AG04450 (cell line): ENCODE measurements at regions not wholly inside any gene's neighbourhood (a gene's known extent, or its start where the extent isn't known, plus 50 kb on each side); places are given as distances from the start of the nearest gene placed in this dataset.

Experiments
- CTCF ChIA-PET: fragments of 300-600, 350-600 bp; formaldehyde crosslinking; extraction: SDS; loops from one replicate; lab custom pipeline; 2022; ENCODE audit warnings: antibody characterized with exemption, inconsistent platforms; lab: Charles Lee
- POLR2A ChIA-PET: fragments of 350-600 bp; formaldehyde crosslinking; extraction: SDS; loops from one replicate; lab custom pipeline; 2021; ENCODE audit warnings: antibody characterized with exemption, inconsistent platforms; lab: Yijun Ruan, JAX
- DNase-seq: peaks from one replicate; pipeline ENCODE4 v3.0.0-alpha.2; 2011; ENCODE audit warnings: low read depth, low spot score
- H3K27ac ChIP-seq: one replicate; pipeline ENCODE4 v1.5.1; 2012; ENCODE audit warnings: low read depth, low read length, control low read depth
- H3K27me3 ChIP-seq: one replicate; pipeline ENCODE4 v1.6.0; 2012; ENCODE audit warnings: low read length; ENCODE audit not compliant: control insufficient read depth, insufficient read depth
- H3K4me3 ChIP-seq: 2 replicates; pipeline ENCODE4 v1.5.1; 2011; ENCODE audit warnings: mild to moderate bottlenecking, low read depth, low read length, control low read depth
- H3K9me3 ChIP-seq: 2 replicates; pipeline ENCODE4 v1.5.1; 2012; ENCODE audit warnings: low read length; ENCODE audit not compliant: control insufficient read depth, insufficient read depth
- TF ChIP-seq, protein P1 (sequence below): IDR thresholded peaks from 2 replicates; pipeline ENCODE4 v1.5.1; 2011; ENCODE audit warnings: low read depth, low read length, control low read depth, inconsistent platforms

DNA sequence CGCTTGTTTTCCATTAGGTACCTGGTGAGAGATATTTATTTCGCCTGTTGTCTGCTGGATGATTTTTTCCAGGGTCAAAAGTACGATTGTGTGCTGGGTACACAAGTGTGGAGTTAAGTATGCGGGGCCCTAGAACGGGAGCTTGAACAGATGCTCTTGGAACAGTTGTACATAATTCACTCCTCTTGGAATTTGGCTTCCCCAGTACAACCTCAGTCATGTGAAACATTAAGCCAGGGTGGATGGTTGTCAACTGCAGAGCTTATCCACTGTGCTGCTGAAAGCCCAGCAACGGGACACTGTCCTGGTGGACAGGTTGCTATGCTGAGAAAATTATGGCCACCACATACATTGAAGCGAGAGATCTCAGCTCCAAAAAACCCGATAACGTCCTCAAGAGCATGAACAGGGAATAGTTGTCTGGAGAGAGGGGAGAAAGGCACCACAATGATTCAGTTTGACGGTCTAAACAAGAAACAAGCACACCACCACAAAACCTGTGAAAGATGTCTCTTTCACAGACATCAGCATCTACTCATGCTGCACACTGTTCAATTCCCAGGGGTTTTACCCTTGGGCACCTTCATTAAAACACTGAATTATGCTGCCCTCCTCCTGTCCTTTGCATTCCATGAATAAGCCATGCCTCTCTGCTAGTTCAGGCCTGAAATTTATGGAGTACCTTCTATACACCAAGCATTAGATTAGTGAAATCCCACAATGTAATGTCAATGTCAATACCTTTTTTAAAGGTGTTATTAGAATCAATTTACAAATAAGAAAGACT is 176.8 kb upstream of the TRIB2 start:
- DNase-seq = no peak
- POLR2A ChIA-PET = no interaction called here
- Histone ChIP-seq H3K27ac (no peak overlapping the region), H3K9me3 (no peaks in the 10 kb centered on the region), H3K4me3 (no peak overlapping the region), H3K27me3 (no peaks in the 10 kb centered on the region)
- TF ChIP-seq, protein P1, sequence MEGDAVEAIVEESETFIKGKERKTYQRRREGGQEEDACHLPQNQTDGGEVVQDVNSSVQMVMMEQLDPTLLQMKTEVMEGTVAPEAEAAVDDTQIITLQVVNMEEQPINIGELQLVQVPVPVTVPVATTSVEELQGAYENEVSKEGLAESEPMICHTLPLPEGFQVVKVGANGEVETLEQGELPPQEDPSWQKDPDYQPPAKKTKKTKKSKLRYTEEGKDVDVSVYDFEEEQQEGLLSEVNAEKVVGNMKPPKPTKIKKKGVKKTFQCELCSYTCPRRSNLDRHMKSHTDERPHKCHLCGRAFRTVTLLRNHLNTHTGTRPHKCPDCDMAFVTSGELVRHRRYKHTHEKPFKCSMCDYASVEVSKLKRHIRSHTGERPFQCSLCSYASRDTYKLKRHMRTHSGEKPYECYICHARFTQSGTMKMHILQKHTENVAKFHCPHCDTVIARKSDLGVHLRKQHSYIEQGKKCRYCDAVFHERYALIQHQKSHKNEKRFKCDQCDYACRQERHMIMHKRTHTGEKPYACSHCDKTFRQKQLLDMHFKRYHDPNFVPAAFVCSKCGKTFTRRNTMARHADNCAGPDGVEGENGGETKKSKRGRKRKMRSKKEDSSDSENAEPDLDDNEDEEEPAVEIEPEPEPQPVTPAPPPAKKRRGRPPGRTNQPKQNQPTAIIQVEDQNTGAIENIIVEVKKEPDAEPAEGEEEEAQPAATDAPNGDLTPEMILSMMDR = no peak
- CTCF ChIA-PET = no interaction called here

- ChIA-PET POLR2A (no interaction called here), CTCF (interaction anchor here (0.6 kb wide), 1 partner anchor 383 kb away, joined by 4 read pairs; no protein-coding TSS in a partner anchor)
- DNase-seq = no peak
- TF ChIP-seq, protein P1 = no peak
- Histone ChIP-seq H3K4me3 (no peak overlapping the region), H3K27me3 (no peaks in the 10 kb centered on the region), H3K27ac (no peak overlapping the region), H3K9me3 (no peaks in the 10 kb centered on the region)
These were observed 173.4 kb upstream of the TRIB2 start for GRCh38 chr2:12543076-12543977.

DNA sequence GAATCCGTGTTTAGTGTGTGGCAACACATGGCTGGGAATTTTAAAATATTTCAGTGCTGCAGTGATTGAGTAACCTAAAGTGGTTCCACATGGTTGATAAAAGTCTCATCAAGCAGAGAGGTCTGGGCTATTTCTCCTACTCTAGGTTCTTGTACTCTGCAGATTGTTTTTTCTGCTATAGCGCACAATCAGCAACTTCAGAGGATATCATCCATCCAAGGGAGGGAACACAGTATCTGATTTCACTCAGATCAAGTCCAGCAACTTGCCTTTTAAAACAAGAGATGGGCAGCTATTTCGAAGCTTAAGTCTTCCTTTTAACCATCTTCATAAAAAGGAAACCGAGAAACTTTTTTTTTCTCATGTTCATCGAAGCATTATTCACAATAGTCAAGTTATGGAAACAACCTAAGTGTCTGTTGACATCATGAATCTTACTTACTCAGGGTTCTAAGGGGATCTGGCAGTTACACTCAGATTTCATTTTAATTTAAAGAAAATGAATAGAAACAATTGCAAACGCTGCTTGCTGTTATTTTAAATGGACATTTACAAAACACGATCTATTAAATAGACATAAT is 172.7 kb upstream of the TRIB2 start:
- CTCF ChIA-PET = interaction anchor here (0.6 kb wide), 1 partner anchor 384 kb away, joined by 4 read pairs; no protein-coding TSS in a partner anchor
- DNase-seq = no peak
- POLR2A ChIA-PET = no interaction called here

DNA sequence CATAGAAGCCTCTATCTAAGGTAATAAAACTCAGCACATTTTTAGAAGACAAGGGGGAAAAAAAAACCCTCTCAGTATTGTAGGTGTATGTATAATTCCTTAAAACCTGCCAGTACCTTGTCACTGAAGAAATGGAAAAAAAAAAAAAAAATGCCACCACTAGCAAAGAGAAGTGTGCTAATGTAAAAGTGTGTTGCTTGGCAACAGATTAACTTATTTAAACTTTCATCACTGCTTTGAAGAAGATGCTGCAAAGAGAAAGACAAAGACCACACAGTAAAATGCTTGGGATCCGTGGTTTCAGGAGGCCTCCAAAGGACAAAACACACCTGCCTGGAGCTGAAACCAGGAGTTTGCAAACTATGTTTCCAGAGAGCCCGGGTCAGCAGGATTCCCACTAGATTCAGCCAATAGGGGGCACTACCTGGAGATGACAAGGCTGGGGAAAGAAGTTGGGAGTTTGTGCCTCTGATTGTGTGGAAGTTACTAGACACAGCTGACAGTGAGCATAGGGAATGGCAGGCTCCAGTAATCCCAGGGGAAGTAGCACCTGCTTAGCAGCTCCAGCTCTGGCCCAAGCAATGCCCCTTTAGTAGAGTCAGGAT is 169.1 kb upstream of the TRIB2 start:
- TF ChIP-seq, protein P1 = no peak
- Histone ChIP-seq H3K9me3 (no peaks in the 10 kb centered on the region), H3K27ac (no peak overlapping the region), H3K27me3 (no peaks in the 10 kb centered on the region), H3K4me3 (no peak overlapping the region)
- CTCF ChIA-PET = no interaction called here
- POLR2A ChIA-PET = no interaction called here
- DNase-seq = no peak

More for the DNA sequence above, 172.7 kb upstream of the TRIB2 start:
- TF ChIP-seq, protein P1 = no peak
- Histone ChIP-seq H3K4me3 (no peak overlapping the region), H3K27ac (no peak overlapping the region), H3K27me3 (no peaks in the 10 kb centered on the region), H3K9me3 (no peaks in the 10 kb centered on the region)
